Breast epithelium (tissue), 4 donors: ENCODE measurements at regions not wholly inside any gene's neighbourhood (a gene's known extent, or its start where the extent isn't known, plus 50 kb on each side); places are given as distances from the start of the nearest gene placed in this dataset.

Experiments
- DNase-seq, 2 donors: peaks; one replicate each; pipeline ENCODE4 v3.0.0-alpha.2; 2019; ENCODE audit warnings: low spot score in 2 of 2
- H3K27ac ChIP-seq, 2 donors: fragments of 200-600 bp; sonication (generic) in 1 of 2; one replicate each; pipeline ENCODE4 v1.5.1; 2016 to 2019; ENCODE audit warnings: mild to moderate bottlenecking in 1 of 2
- H3K27me3 ChIP-seq, 2 donors: fragments of 200-600 bp; sonication (generic) in 1 of 2; one replicate each; pipeline versions ENCODE4 v1.5.1 to v1.6.0; 2017 to 2019; ENCODE audit warnings: control low read depth in 1 of 2, mild to moderate bottlenecking in 1 of 2
- H3K36me3 ChIP-seq: fragments of 200-600 bp; one replicate; pipeline ENCODE4 v1.5.1; 2019
- H3K4me1 ChIP-seq, 2 donors: fragments of 200-600 bp; sonication (generic); one replicate each; pipeline ENCODE4 v1.5.1; 2016 to 2019; ENCODE audit warnings: control low read depth in 1 of 2
- H3K4me3 ChIP-seq, 3 donors: fragments of 200-600 bp; sonication (generic); 1 replicate in 2 of 3; 2 replicates in 1 of 3; pipeline ENCODE4 v1.5.1; 2016 to 2019; ENCODE audit warnings: mild to moderate bottlenecking in 3 of 3, moderate library complexity in 2 of 3
- H3K9me3 ChIP-seq, 2 donors: fragments of 200-600 bp; sonication (generic) in 1 of 2; one replicate each; pipeline ENCODE4 v1.5.1; 2016 to 2019; ENCODE audit warnings: control low read depth in 1 of 2
- CTCF ChIP-seq, 3 donors: fragments of 450-650 bp; IDR thresholded peaks; one replicate each; pipeline ENCODE4 v1.5.1; 2016 to 2017; ENCODE audit warnings: antibody characterized with exemption in 3 of 3, mild to moderate bottlenecking in 3 of 3, moderate library complexity in 3 of 3
- POLR2A ChIP-seq: fragments of 450-650 bp; IDR thresholded peaks from one replicate; pipeline ENCODE4 v1.6.1; 2016; ENCODE audit warnings: antibody characterized with exemption, mild to moderate bottlenecking, moderate library complexity
- POLR2AphosphoS5 ChIP-seq, 3 donors: sonication (generic); formaldehyde crosslinking; IDR thresholded peaks; one replicate each; pipeline ENCODE4 v1.6.1; 2017; ENCODE audit warnings: antibody characterized with exemption in 3 of 3
- intact Hi-C: fragments of 100-400 bp; cut with DNase I; formaldehyde crosslinking; loops from one replicate; pipeline ENCODE4 v1.15.1; 2023; ENCODE audit warnings: low total_unique reads

GRCh38 chr14:61632807-61633206 lies 62.5 kb upstream of the HIF1A start:
- Histone ChIP-seq H3K36me3 (no peaks in the 10 kb centered on the region), H3K9me3 (no peaks in the 10 kb centered on the region), H3K27ac (no peak overlapping the region), H3K4me3 (no peak overlapping the region), H3K27me3 (no peaks in the 10 kb centered on the region), H3K4me1 (no peaks in the 10 kb centered on the region)
- no peak for DNase-seq
- TF ChIP-seq CTCF (IDR thresholded peaks at IDR 0.05) (no peak), POLR2A (no peak), POLR2AphosphoS5 (IDR thresholded peaks at IDR 0.05) (no peak)
- intact Hi-C loops, result no loop called here

GRCh38 chr14:61636291-61636690 lies 59.0 kb upstream of the HIF1A start:
- intact Hi-C loops, result no loop called here
- Histone ChIP-seq H3K9me3 (no peaks in the 10 kb centered on the region), H3K27me3 (no peaks in the 10 kb centered on the region), H3K27ac (no peak overlapping the region), H3K4me3 (no peak overlapping the region), H3K36me3 (no peaks in the 10 kb centered on the region), H3K4me1 (no peaks in the 10 kb centered on the region)
- TF ChIP-seq CTCF (IDR thresholded peaks at IDR 0.05), result no peak
- no peak for TF ChIP-seq POLR2AphosphoS5 (IDR thresholded peaks at IDR 0.05)
- TF ChIP-seq POLR2A, result no peak
- no peak for DNase-seq

GRCh38 chr14:61636779-61637178 lies 58.5 kb upstream of the HIF1A start:
- Histone ChIP-seq H3K36me3 (no peaks in the 10 kb centered on the region), H3K9me3 (no peaks in the 10 kb centered on the region), H3K27me3 (no peaks in the 10 kb centered on the region), H3K4me1 (no peaks in the 10 kb centered on the region), H3K4me3 (no peak overlapping the region), H3K27ac (no peak overlapping the region)
- TF ChIP-seq CTCF (IDR thresholded peaks at IDR 0.05) (no peak), POLR2AphosphoS5 (IDR thresholded peaks at IDR 0.05) (no peak), POLR2A (no peak)
- intact Hi-C loops, result no loop called here
- no peak for DNase-seq

GRCh38 chr14:61638595-61639387 lies 56.5 kb upstream of the HIF1A start:
- Histone ChIP-seq H3K4me3 (no peak overlapping the region), H3K27me3 (no peaks in the 10 kb centered on the region), H3K4me1 (no peaks in the 10 kb centered on the region), H3K27ac (no peak overlapping the region), H3K9me3 (no peaks in the 10 kb centered on the region), H3K36me3 (no peaks in the 10 kb centered on the region)
- intact Hi-C loops, result no loop called here
- no peak for DNase-seq
- TF ChIP-seq CTCF (IDR thresholded peaks at IDR 0.05) (no peak), POLR2A (no peak), POLR2AphosphoS5 (IDR thresholded peaks at IDR 0.05) (no peak)

GRCh38 chr14:61640158-61641136 lies 54.9 kb upstream of the HIF1A start:
- Histone ChIP-seq H3K27ac (no peak overlapping the region), H3K9me3 (no peaks in the 10 kb centered on the region), H3K4me3 (no peak overlapping the region), H3K27me3 (no peaks in the 10 kb centered on the region), H3K36me3 (no peaks in the 10 kb centered on the region), H3K4me1 (no peaks in the 10 kb centered on the region)
- intact Hi-C loops, result no loop called here
- TF ChIP-seq CTCF (IDR thresholded peaks at IDR 0.05), result no peak
- no peak for TF ChIP-seq POLR2A
- TF ChIP-seq POLR2AphosphoS5 (IDR thresholded peaks at IDR 0.05), result no peak
- DNase-seq, result no peak
